CD14-positive monocyte (primary cell): ENCODE measurements at regions not wholly inside any gene's neighbourhood (a gene's known extent, or its start where the extent isn't known, plus 50 kb on each side); places are given as distances from the start of the nearest gene placed in this dataset.

ENCODE experiments used
- DNase-seq, 3 donors: peaks; one replicate each; pipeline ENCODE4 v3.0.0-alpha.2; 2011 to 2022
- H2AFZ ChIP-seq: 2 replicates; pipeline ENCODE4 v1.6.0; 2012; ENCODE audit warnings: mild to moderate bottlenecking, low read depth, low read length, inconsistent platforms; ENCODE audit not compliant: insufficient read depth, poor library complexity, severe bottlenecking
- H3K27ac ChIP-seq, 2 donors: 1 replicate in 1 of 2; 2 replicates in 1 of 2; pipeline ENCODE4 v1.5.1; 2012 to 2013; ENCODE audit warnings: low read length in 2 of 2, control low read depth in 1 of 2, inconsistent platforms in 1 of 2, low read depth in 1 of 2, mild to moderate bottlenecking in 1 of 2
- H3K27me3 ChIP-seq, 2 donors: one replicate each; pipeline versions ENCODE4 v1.6.0 to v1.6.1; 2011 to 2013; ENCODE audit warnings: low read length in 2 of 2; ENCODE audit not compliant: control insufficient read depth in 2 of 2, insufficient read depth in 2 of 2
- H3K36me3 ChIP-seq, 2 donors: replicated peaks in 1 of 2; 1 replicate in 1 of 2; 2 replicates in 1 of 2; pipeline versions ENCODE4 v1.5.1 to v1.6.1; 2012 to 2013; ENCODE audit warnings: low read length in 2 of 2, control low read depth in 1 of 2, inconsistent platforms in 1 of 2, mild to moderate bottlenecking in 1 of 2; ENCODE audit not compliant: insufficient read depth in 2 of 2, control insufficient read depth in 1 of 2
- H3K4me1 ChIP-seq, 2 donors: 1 replicate in 1 of 2; 2 replicates in 1 of 2; pipeline versions ENCODE4 v1.5.1 to v1.6.1; 2012 to 2013; ENCODE audit warnings: low read length in 2 of 2, control low read depth in 1 of 2, inconsistent platforms in 1 of 2, mild to moderate bottlenecking in 1 of 2, moderate library complexity in 1 of 2; ENCODE audit not compliant: insufficient read depth in 2 of 2, control insufficient read depth in 1 of 2
- H3K4me2 ChIP-seq: replicated peaks from 2 replicates; pipeline ENCODE3; 2012; ENCODE audit warnings: low read length, moderate library complexity, mild to moderate bottlenecking; ENCODE audit not compliant: poor library complexity, severe bottlenecking; ENCODE audit errors: extremely low read depth
- H3K4me3 ChIP-seq, 3 experiments: fragments of 200-600 bp in 1 of 3; sonication (generic) in 1 of 3; replicated peaks in 1 of 3; 1 replicate in 2 of 3; 2 replicates in 1 of 3; pipeline ENCODE4 v1.5.1; 2011 to 2013; ENCODE audit warnings: low read length in 3 of 3, mild to moderate bottlenecking in 3 of 3, control low read depth in 2 of 3, low read depth in 2 of 3, inconsistent platforms in 1 of 3, moderate library complexity in 1 of 3
- H3K79me2 ChIP-seq: 2 replicates; pipeline ENCODE4 v1.6.0; 2012; ENCODE audit warnings: mild to moderate bottlenecking, control low read depth, inconsistent platforms, low read length, moderate library complexity; ENCODE audit not compliant: insufficient read depth
- H3K9ac ChIP-seq: 2 replicates; pipeline ENCODE4 v1.6.0; 2017; ENCODE audit warnings: low read length, mild to moderate bottlenecking; ENCODE audit not compliant: insufficient read depth, poor library complexity, severe bottlenecking
- H3K9me3 ChIP-seq, 2 donors: replicated peaks in 1 of 2; 1 replicate in 1 of 2; 2 replicates in 1 of 2; pipeline versions ENCODE4 v1.5.1 to v1.6.1; 2012 to 2013; ENCODE audit warnings: low read length in 2 of 2, control low read depth in 1 of 2; ENCODE audit not compliant: control insufficient read depth in 1 of 2, insufficient read depth in 1 of 2
- H4K20me1 ChIP-seq: 2 replicates; pipeline ENCODE4 v1.6.0; 2012; ENCODE audit warnings: mild to moderate bottlenecking, low read length, control low read depth, moderate library complexity; ENCODE audit not compliant: insufficient read depth
- H3K27ac Mint-ChIP-seq, 7 donors: one replicate each; pipeline ENCODE4 v1.8.0; 2020; ENCODE audit warnings: mild to moderate bottlenecking in 7 of 7, mixed read lengths in 7 of 7, moderate library complexity in 6 of 7, inconsistent platforms in 2 of 7
- H3K27me3 Mint-ChIP-seq, 3 donors: one replicate each; pipeline ENCODE4 v1.8.0; 2021 to 2022; ENCODE audit warnings: low read depth in 3 of 3, mild to moderate bottlenecking in 3 of 3, mixed read lengths in 3 of 3, moderate library complexity in 3 of 3, inconsistent platforms in 1 of 3
- H3K36me3 Mint-ChIP-seq, 2 donors: one replicate each; pipeline ENCODE4 v1.8.0; 2020; ENCODE audit warnings: mixed read lengths in 2 of 2, inconsistent platforms in 1 of 2, mild to moderate bottlenecking in 1 of 2
- H3K4me1 Mint-ChIP-seq: one replicate; pipeline ENCODE4 v1.8.0; 2020; ENCODE audit warnings: mild to moderate bottlenecking, mixed read lengths
- H3K4me3 Mint-ChIP-seq, 2 donors: one replicate each; pipeline ENCODE4 v1.8.0; 2020; ENCODE audit warnings: mild to moderate bottlenecking in 2 of 2, mixed read lengths in 2 of 2, moderate library complexity in 1 of 2
- H3K9me3 Mint-ChIP-seq, 7 donors: one replicate each; pipeline ENCODE4 v1.8.0; 2020 to 2022; ENCODE audit warnings: mixed read lengths in 7 of 7, mild to moderate bottlenecking in 6 of 7, moderate library complexity in 6 of 7, inconsistent platforms in 2 of 7
- WGBS: methylation state at CpG from one replicate; pipeline ENCODE4 v1.1.5; 2013; ENCODE audit warnings: missing lambda C conversion rate; ENCODE audit not compliant: insufficient coverage; 5-methylcytosine and 5-hydroxymethylcytosine counted together
- intact Hi-C, 2 donors: fragments of 100-400 bp; cut with micrococcal nuclease; formaldehyde crosslinking; loops; one replicate each; pipeline versions ENCODE4 v1.15.0 to v1.15.1; 2023
- TF ChIP-seq, protein P1 (sequence below): fragments of 200-600 bp; IDR thresholded peaks from one replicate; pipeline ENCODE4 v1.8.0; 2022; ENCODE audit warnings: antibody characterized with exemption, mild to moderate bottlenecking

DNA sequence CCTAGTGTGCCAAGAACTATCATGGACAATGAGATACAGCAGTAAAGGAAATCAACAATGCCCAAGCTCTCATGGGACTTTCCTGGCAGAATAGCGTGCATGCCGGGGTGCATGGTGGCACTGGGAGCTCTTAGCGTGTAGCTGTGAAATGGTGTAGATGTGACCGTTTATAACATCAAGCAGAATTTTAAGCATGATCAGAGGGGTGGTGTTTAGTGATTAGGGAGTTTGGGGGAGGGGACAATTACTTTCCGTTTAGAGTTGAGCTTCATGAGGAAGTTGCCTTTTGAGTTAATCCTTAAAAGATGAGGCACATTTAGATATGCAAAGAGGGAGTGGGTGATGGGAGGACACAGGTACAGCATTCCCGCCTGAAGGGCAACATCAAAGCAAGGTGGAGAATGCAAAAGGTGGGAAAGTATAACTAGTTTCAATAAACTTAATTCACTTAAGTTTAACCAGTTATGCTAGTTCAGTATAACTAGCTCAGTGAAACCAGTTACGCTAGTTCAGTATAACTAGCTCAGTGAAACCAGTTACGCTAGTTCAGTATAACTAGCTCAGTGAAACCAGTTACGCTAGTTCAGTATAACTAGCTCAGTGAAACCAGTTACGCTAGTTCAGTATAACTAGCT lies 661.6 kb downstream of the QKI start:
- Histone ChIP-seq H3K27me3 (no peaks in the 10 kb centered on the region), H3K27ac (no peak overlapping the region), H3K4me1 (no peaks in the 10 kb centered on the region), H3K4me3 (no peak overlapping the region), H3K9me3 (peaks cover 6 to 10% of the 10 kb centered on the region in 2 donors), H3K79me2 (no peaks in the 10 kb centered on the region), H3K36me3 (no peaks in the 10 kb centered on the region), H3K4me2 (no peak overlapping the region), H2AFZ (no peak overlapping the region), H4K20me1 (no peaks in the 10 kb centered on the region), H3K9ac (no peak overlapping the region)
- H3K27ac Mint-ChIP-seq = no peak overlapping the region
- TF ChIP-seq, protein P1, sequence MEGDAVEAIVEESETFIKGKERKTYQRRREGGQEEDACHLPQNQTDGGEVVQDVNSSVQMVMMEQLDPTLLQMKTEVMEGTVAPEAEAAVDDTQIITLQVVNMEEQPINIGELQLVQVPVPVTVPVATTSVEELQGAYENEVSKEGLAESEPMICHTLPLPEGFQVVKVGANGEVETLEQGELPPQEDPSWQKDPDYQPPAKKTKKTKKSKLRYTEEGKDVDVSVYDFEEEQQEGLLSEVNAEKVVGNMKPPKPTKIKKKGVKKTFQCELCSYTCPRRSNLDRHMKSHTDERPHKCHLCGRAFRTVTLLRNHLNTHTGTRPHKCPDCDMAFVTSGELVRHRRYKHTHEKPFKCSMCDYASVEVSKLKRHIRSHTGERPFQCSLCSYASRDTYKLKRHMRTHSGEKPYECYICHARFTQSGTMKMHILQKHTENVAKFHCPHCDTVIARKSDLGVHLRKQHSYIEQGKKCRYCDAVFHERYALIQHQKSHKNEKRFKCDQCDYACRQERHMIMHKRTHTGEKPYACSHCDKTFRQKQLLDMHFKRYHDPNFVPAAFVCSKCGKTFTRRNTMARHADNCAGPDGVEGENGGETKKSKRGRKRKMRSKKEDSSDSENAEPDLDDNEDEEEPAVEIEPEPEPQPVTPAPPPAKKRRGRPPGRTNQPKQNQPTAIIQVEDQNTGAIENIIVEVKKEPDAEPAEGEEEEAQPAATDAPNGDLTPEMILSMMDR = no peak
- 96% methylated on average over 4 of the region's 10 CpGs for WGBS
- intact Hi-C loops = no loop called here
- DNase-seq = no peak
- no peaks in the 10 kb centered on the region for H3K36me3 Mint-ChIP-seq
- H3K4me1 Mint-ChIP-seq = no peaks in the 10 kb centered on the region
- H3K27me3 Mint-ChIP-seq = peaks cover 0 to 5% (median 2%) of the 10 kb centered on the region in 3 donors
- H3K9me3 Mint-ChIP-seq = peaks cover 3 to 10% (median 9%) of the 10 kb centered on the region in 7 donors
- no peak overlapping the region for H3K4me3 Mint-ChIP-seq

DNA sequence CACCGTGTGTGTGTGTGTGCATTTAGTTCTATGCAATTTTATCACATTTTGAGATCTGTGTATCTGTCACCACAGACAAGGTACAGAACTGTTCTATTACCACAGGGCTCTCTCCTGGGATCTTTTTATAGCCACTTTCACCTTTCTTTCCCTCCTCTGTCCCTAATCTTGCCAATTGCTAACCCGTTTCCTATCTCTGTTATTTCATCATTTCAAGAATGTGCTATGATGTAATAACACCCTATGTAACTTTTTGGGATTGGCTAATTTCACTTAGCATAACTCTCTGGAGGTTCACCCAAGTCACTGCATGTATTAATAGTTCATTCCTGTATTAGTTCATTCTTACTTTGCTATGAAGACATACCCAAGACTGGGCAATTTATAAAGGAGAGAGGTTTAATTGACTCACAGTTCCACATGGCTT lies 657.7 kb downstream of the QKI start:
- WGBS = no CpG with 5 or more reads among the region's 2 CpGs
- Histone ChIP-seq H3K79me2 (no peaks in the 10 kb centered on the region), H3K36me3 (no peaks in the 10 kb centered on the region), H3K9ac (no peak overlapping the region), H3K4me1 (no peaks in the 10 kb centered on the region), H2AFZ (no peak overlapping the region), H3K4me2 (no peak overlapping the region), H3K27ac (no peak overlapping the region), H3K27me3 (no peaks in the 10 kb centered on the region), H3K4me3 (no peak overlapping the region), H4K20me1 (no peaks in the 10 kb centered on the region), H3K9me3 (peaks cover 4 to 6% of the 10 kb centered on the region in 2 donors)
- Mint-ChIP-seq H3K27ac (no peak overlapping the region), H3K36me3 (no peaks in the 10 kb centered on the region), H3K4me1 (no peaks in the 10 kb centered on the region), H3K27me3 (peaks cover 0 to 4% (median 2%) of the 10 kb centered on the region in 3 donors), H3K4me3 (no peak overlapping the region), H3K9me3 (peaks cover 0 to 9% (median 7%) of the 10 kb centered on the region in 7 donors)
- intact Hi-C loops = no loop called here
- DNase-seq = no peak
- TF ChIP-seq, protein P1 = no peak
